IPS-20b (cell line): ENCODE measurements at regions not wholly inside any gene's neighbourhood (a gene's known extent, or its start where the extent isn't known, plus 50 kb on each side); places are given as distances from the start of the nearest gene placed in this dataset.

Experiments used
- H3K27ac ChIP-seq: one replicate; pipeline ENCODE4 v1.5.1; 2013; ENCODE audit warnings: low read length
- H3K27me3 ChIP-seq: 2 replicates; pipeline ENCODE4 v1.6.1; 2013; ENCODE audit warnings: mild to moderate bottlenecking, low read length, inconsistent platforms; ENCODE audit not compliant: insufficient read depth
- H3K36me3 ChIP-seq: 2 replicates; pipeline ENCODE4 v1.6.1; 2013; ENCODE audit warnings: low read depth, mild to moderate bottlenecking, inconsistent platforms, low read length, moderate library complexity; ENCODE audit not compliant: insufficient read depth
- H3K4me1 ChIP-seq: 2 replicates; pipeline ENCODE4 v1.6.1; 2013; ENCODE audit warnings: mild to moderate bottlenecking, control low read depth, inconsistent platforms, low read length, moderate library complexity; ENCODE audit not compliant: insufficient read depth
- H3K4me3 ChIP-seq: 2 replicates; pipeline ENCODE4 v1.5.1; 2013; ENCODE audit warnings: mild to moderate bottlenecking, low read length, inconsistent platforms
- H3K9ac ChIP-seq: 2 replicates; pipeline ENCODE4 v1.6.1; 2013; ENCODE audit warnings: low read depth, mild to moderate bottlenecking, inconsistent platforms, low read length, moderate library complexity
- H3K9me3 ChIP-seq: 2 replicates; pipeline ENCODE4 v1.6.1; 2013; ENCODE audit warnings: mild to moderate bottlenecking, low read depth, low read length, inconsistent platforms; ENCODE audit not compliant: insufficient read depth

- no peaks in the 10 kb centered on the region for H3K36me3 ChIP-seq
- H3K27ac ChIP-seq = no peak overlapping the region
These were observed 304.5 kb downstream of the GRIN2B start for GRCh38 chr12:13676880-13677279.

GRCh38 chr12:13670285-13670866, 311.0 kb downstream of the GRIN2B start:
- H3K9ac ChIP-seq = no peak overlapping the region
- H3K27ac ChIP-seq = no peak overlapping the region
- no peaks in the 10 kb centered on the region for H3K36me3 ChIP-seq
- H3K4me1 ChIP-seq = no peaks in the 10 kb centered on the region
- H3K27me3 ChIP-seq = no peaks in the 10 kb centered on the region
- H3K4me3 ChIP-seq = no peak overlapping the region
- H3K9me3 ChIP-seq = no peaks in the 10 kb centered on the region

More at GRCh38 chr12:13676880-13677279, 304.5 kb downstream of the GRIN2B start:
- H3K9me3 ChIP-seq = no peaks in the 10 kb centered on the region
- H3K27me3 ChIP-seq = no peaks in the 10 kb centered on the region
- H3K4me1 ChIP-seq = no peaks in the 10 kb centered on the region
- H3K9ac ChIP-seq = no peak overlapping the region
- no peak overlapping the region for H3K4me3 ChIP-seq

GRCh38 chr12:13668880-13669279, 312.5 kb downstream of the GRIN2B start:
- Histone ChIP-seq H3K4me1 (no peaks in the 10 kb centered on the region), H3K27me3 (no peaks in the 10 kb centered on the region), H3K9ac (no peak overlapping the region), H3K36me3 (no peaks in the 10 kb centered on the region), H3K4me3 (no peak overlapping the region), H3K9me3 (no peaks in the 10 kb centered on the region), H3K27ac (no peak overlapping the region)

GRCh38 chr12:13666806-13667205, 314.6 kb downstream of the GRIN2B start:
- Histone ChIP-seq H3K27ac (no peak overlapping the region), H3K4me3 (no peak overlapping the region), H3K27me3 (no peaks in the 10 kb centered on the region), H3K9ac (no peak overlapping the region), H3K36me3 (no peaks in the 10 kb centered on the region), H3K9me3 (no peaks in the 10 kb centered on the region), H3K4me1 (no peaks in the 10 kb centered on the region)

GRCh38 chr12:13661005-13661887, 320.2 kb downstream of the GRIN2B start:
- H3K4me1 ChIP-seq = no peaks in the 10 kb centered on the region
- no peaks in the 10 kb centered on the region for H3K9me3 ChIP-seq
- no peak overlapping the region for H3K9ac ChIP-seq
- 0 out of 2 replicates have a peak, but pooled peaks cover 9% of the 10 kb centered on the region for H3K27me3 ChIP-seq
- H3K27ac ChIP-seq = no peak overlapping the region
- no peak overlapping the region for H3K4me3 ChIP-seq
- no peaks in the 10 kb centered on the region for H3K36me3 ChIP-seq

GRCh38 chr12:13654456-13654855, 326.9 kb downstream of the GRIN2B start:
- H3K27me3 ChIP-seq = no peaks in the 10 kb centered on the region
- H3K27ac ChIP-seq = no peak overlapping the region

GRCh38 chr12:13652105-13652504, 329.3 kb downstream of the GRIN2B start:
- Histone ChIP-seq H3K27me3 (no peaks in the 10 kb centered on the region), H3K9me3 (no peaks in the 10 kb centered on the region), H3K9ac (no peak overlapping the region), H3K27ac (no peak overlapping the region), H3K4me1 (no peaks in the 10 kb centered on the region), H3K36me3 (no peaks in the 10 kb centered on the region), H3K4me3 (no peak overlapping the region)

More at GRCh38 chr12:13654456-13654855, 326.9 kb downstream of the GRIN2B start:
- no peak overlapping the region for H3K4me3 ChIP-seq
- no peak overlapping the region for H3K9ac ChIP-seq
- no peaks in the 10 kb centered on the region for H3K4me1 ChIP-seq
- H3K9me3 ChIP-seq = no peaks in the 10 kb centered on the region
- H3K36me3 ChIP-seq = no peaks in the 10 kb centered on the region

- Histone ChIP-seq H3K27ac (no peak overlapping the region), H3K9ac (no peak overlapping the region), H3K4me3 (no peak overlapping the region), H3K36me3 (no peaks in the 10 kb centered on the region), H3K27me3 (no peaks in the 10 kb centered on the region), H3K4me1 (no peaks in the 10 kb centered on the region), H3K9me3 (no peaks in the 10 kb centered on the region)
These were observed 345.7 kb downstream of the GRIN2B start for GRCh38 chr12:13635709-13636108.

- Histone ChIP-seq H3K4me1 (no peaks in the 10 kb centered on the region), H3K9me3 (no peaks in the 10 kb centered on the region), H3K9ac (no peak overlapping the region), H3K36me3 (no peaks in the 10 kb centered on the region), H3K27me3 (no peaks in the 10 kb centered on the region), H3K4me3 (no peak overlapping the region), H3K27ac (no peak overlapping the region)
These were observed 349.5 kb downstream of the GRIN2B start for GRCh38 chr12:13631873-13632272.

- Histone ChIP-seq H3K36me3 (no peaks in the 10 kb centered on the region), H3K27me3 (no peaks in the 10 kb centered on the region), H3K27ac (no peak overlapping the region), H3K4me3 (no peak overlapping the region), H3K4me1 (no peaks in the 10 kb centered on the region), H3K9me3 (no peaks in the 10 kb centered on the region), H3K9ac (no peak overlapping the region)
These were observed 351.0 kb downstream of the GRIN2B start for GRCh38 chr12:13630354-13630753.

GRCh38 chr12:13628067-13628466, 353.3 kb downstream of the GRIN2B start:
- Histone ChIP-seq H3K27ac (no peak overlapping the region), H3K9ac (no peak overlapping the region)

GRCh38 chr12:13627536-13627935, 353.9 kb downstream of the GRIN2B start:
- H3K27me3 ChIP-seq = no peaks in the 10 kb centered on the region
- no peaks in the 10 kb centered on the region for H3K36me3 ChIP-seq
- H3K9me3 ChIP-seq = no peaks in the 10 kb centered on the region
- no peak overlapping the region for H3K4me3 ChIP-seq
- no peaks in the 10 kb centered on the region for H3K4me1 ChIP-seq
- no peak overlapping the region for H3K9ac ChIP-seq
- H3K27ac ChIP-seq = no peak overlapping the region

More at GRCh38 chr12:13628067-13628466, 353.3 kb downstream of the GRIN2B start:
- H3K4me1 ChIP-seq = no peaks in the 10 kb centered on the region
- H3K27me3 ChIP-seq = no peaks in the 10 kb centered on the region
- no peaks in the 10 kb centered on the region for H3K9me3 ChIP-seq
- no peak overlapping the region for H3K4me3 ChIP-seq
- H3K36me3 ChIP-seq = no peaks in the 10 kb centered on the region
